Medulla oblongata (tissue), 1 donor: ENCODE measurements at regions not wholly inside any gene's neighbourhood (a gene's known extent, or its start where the extent isn't known, plus 50 kb on each side); places are given as distances from the start of the nearest gene placed in this dataset.
A peak's percentile ranks its signal among the peaks of the same experiment; 100 is the strongest.

Experiments used
- DNase-seq: peaks from one replicate; pipeline ENCODE4 v3.0.0-alpha.2; 2015; ENCODE audit errors: extremely low spot score

GRCh38 chr4:181529537-181529936, 713.7 kb upstream of the TENM3 start:
- DNase-seq: no peak

- no peak for DNase-seq
These were observed 706.9 kb upstream of the TENM3 start for GRCh38 chr4:181536196-181536746.

DNA sequence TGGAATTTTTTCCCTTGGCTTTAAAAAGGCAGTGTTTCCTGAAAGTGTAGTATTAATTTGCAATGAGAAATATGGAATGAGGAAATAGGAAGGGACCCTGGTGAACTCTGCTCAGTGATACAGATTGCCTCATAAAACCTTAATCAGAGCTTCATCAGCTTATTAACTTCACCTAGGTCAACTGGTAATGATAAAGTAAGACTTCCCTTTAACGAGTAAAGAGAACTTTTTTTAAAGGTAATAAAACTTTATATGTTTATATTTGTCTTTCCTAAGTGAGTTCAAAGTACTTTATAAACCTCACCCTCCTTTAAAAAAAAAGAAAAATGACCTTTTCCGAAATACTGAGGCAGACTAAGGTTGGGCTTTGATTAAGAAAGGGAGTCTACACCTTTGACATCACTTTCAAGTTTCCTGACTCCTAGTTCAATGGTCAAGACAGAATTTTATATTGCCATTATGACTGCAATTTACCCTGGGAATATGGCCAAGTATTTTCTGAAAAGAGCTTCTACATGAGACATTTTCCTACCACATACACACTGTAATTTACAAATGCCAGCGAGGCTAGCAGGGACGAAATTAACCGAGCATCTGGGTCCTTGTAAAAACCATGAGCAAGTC, 706.3 kb upstream of the TENM3 start:
- no peak for DNase-seq

DNA sequence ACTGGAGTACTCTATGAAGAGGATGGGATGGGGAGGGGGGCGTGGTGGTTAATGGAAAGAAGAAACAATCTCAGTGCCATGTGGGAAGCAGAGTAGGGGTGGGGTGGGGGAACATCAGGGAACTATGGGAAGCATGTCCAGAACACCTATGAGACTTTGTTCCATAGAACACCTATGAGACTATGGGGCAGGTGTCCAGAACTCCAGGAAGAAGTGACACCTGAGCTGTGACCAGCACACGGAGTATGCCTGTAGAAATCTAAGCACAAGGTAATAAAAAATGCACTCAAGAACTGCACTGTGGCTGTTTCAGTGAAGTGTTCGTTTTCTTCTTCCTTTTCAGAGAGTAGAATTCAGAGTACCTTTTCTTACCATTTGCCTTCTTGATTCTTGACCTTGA, 704.8 kb upstream of the TENM3 start:
- DNase-seq: no peak

GRCh38 chr4:181541396-181541795, 701.8 kb upstream of the TENM3 start:
- DNase-seq: no peak

DNA sequence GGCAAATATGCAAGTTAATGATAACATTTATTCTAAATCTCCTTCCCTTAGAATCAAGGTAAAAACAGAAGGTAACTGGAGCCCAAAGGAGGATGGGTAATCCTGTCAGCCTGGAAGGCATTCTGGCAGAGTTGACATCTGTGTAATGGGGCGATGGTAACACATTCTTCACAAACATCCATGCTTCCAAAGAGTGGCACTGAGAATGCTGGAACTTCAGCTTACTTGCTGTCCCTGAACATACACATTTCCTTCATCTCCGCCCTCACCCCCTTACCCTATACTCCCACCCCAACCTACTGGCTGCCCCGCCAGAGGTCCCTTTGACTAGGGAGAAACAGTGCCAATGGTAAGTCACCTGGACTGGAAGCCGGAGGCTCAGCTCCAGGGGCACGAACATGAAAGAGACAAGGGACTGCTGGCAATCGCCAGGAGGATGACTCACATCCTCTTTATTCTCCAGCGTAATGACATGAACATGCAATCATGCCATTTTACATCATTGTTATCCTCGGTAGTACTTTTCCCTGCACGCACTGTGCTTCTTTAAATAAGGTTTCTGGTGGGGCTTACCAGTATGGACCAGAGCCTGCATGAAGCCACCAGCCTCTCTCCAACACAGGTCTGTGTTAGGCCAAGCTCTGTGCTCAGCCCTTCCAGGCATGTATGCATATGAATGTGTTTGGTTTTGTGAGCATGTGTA, 694.2 kb upstream of the TENM3 start:
- DNase-seq: no peak

GRCh38 chr4:181549576-181550188, 693.5 kb upstream of the TENM3 start:
- no peak for DNase-seq

DNA sequence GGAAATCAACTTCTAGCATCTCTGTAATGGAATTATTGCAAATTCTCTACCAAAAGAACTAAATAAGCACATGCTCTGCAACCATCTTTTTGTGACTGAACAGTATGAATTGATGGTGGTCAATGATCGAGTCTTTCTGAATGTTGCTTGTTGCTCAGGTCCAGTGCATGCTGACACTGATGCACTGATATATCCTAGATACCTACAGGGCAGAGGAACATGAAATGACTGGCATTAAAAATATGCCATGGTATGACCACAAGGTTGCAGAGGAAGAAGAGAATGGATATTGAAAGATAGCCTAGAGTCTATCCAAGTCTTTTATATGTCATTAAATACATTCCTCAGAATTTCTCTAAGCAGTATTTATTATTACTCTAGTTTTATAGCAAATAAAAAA, 692.8 kb upstream of the TENM3 start:
- no peak for DNase-seq

GRCh38 chr4:181559637-181560036, 683.6 kb upstream of the TENM3 start:
- no peak for DNase-seq

GRCh38 chr4:181562399-181562798, 680.8 kb upstream of the TENM3 start:
- no peak for DNase-seq

- DNase-seq: no peak
These were observed 678.6 kb upstream of the TENM3 start for GRCh38 chr4:181564625-181565024.

DNA sequence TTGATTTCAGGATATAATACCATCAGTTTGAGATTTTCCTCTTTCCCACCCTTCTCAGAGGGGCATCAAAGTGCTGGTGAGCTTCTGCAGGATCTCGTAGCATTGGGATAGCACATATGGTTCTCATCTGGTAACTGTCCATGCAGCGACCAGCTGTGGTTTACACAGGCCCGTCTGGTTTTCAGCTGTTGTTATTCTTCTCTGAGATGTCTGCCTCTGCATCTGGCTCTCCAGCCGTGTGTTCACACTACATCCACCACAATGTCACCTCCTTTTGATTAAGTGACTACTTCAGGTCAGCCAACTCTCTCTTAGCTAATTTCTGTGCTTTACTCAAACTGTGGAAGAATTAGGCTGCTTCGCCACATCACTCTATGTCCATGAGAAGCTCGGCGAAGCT, 676.7 kb upstream of the TENM3 start:
- no peak for DNase-seq

GRCh38 chr4:181569553-181569952, 673.6 kb upstream of the TENM3 start:
- DNase-seq: peak; percentile 59

- DNase-seq: no peak
These were observed 664.3 kb upstream of the TENM3 start for GRCh38 chr4:181578911-181579310.

DNA sequence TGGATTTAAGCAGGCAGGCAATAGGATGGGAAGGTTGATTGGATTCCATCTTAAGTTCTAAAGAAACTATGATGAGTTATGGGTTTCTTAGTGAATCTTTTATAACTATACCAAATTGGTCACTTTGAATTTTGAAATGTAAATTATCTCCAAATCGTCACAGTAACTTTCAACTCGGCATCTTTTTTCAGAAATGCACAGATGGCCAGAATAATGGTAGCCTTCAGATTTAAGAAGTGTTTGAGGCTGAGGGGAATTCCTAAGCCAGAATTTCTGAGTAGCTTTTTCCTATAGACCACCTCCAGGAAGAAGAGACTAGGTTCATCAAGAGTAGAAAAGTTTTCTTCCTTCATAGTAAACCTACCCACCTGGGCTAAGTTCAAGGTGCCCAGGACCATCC, 663.7 kb upstream of the TENM3 start:
- no peak for DNase-seq

DNA sequence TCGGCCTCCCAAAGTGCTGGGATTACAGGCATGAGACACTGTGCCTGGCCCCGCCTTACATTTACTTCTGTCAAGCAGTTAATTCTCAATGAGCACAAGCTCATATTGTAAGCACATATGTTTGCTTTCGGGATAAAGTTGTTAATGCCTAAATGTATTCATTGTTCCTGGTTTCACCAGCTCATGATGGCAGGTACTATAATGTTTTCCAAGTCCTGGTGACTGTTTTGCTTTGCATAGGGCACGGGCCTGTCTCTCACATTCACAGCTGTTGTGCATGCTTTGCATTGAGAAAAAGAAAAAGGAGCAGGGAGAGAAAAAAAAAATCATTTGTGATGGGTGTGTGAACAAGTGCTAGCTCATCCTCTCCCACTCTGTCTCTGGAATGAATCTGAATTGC, 661.2 kb upstream of the TENM3 start:
- DNase-seq: no peak

DNA sequence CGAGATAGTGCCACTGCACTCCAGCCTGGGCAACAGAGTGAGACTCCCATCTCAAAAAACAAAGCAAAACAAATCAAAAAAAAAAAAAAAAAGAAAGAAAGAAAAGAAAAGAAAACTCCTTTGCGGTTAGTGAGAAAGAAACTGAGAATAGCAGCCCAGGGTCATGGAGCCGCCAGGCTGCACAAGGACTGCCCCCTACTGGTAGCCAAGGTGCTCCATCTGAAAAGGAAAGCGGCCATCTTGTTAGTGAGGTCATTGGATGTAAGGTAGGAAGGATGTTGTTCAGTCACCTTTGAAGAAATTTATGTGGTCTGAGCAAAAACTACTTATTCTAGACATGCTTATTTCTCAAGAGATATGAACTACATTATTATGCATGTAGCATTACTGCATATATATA, 660.6 kb upstream of the TENM3 start:
- no peak for DNase-seq

DNA sequence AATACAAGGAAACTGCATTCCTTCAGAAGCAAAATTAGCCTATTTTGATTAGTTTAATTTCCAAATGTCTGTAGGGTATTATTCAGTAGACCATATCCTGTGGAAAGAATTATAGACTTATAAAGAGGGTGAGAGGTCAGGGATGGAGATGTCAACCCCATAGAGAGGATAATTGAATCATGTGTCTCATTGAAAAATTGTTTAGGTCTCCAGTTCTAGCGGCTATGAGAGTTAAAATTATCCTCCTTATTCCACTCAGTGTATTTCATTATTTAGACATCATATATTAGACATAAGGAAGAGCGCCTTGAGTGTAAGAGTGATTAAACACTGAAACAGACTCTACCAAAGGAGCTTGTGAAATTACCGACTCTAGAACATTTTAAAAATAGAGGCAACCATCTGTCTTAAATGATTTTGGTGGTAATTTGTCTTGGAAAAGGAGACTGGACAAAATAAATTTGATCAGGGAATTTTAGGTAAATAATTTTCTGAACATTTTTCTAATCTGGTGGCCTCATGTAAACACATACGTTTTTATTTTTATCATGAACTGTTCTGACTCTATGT, 654.4 kb upstream of the TENM3 start:
- DNase-seq: no peak

GRCh38 chr4:181592221-181592745, 650.9 kb upstream of the TENM3 start:
- DNase-seq: peak; percentile 56

DNA sequence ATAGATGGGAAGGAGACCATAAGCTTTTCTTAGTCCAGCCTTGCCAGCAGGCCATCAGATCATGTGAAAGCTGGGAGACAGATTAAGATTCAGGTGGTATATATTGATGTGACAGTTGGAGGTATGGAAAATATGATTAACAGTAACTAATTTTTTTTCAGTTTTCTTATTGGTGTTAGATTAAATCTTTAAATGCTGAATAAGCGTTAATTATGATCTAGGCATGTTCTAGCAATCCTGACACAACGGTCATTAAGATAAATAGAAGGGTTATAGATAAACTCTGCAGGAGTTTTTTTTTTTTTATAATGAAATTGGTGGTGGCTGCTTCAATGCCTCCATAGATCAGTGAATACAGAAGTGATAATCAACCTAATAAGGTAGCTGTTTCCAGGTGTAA, 649.5 kb upstream of the TENM3 start:
- no peak for DNase-seq

GRCh38 chr4:181594188-181594587, 649.0 kb upstream of the TENM3 start:
- no peak for DNase-seq

- DNase-seq: no peak
These were observed 647.5 kb upstream of the TENM3 start for GRCh38 chr4:181595716-181596115.
